ENCODE measurements at regions not wholly inside any gene's neighbourhood (a gene's known extent, or its start where the extent isn't known, plus 50 kb on each side); places are given as distances from the start of the nearest gene placed in this dataset.

- DNase-seq (ENCODE audit: low read depth, low spot score): no peak
These were observed 85.4 kb upstream of the RPS23 start for GRCh38 chr5:82363524-82363923.

- DNase-seq (ENCODE audit: low read depth, low spot score): no peak
These were observed 84.5 kb upstream of the RPS23 start for GRCh38 chr5:82362636-82363035.

GRCh38 chr5:82360022-82360421 lies 81.9 kb upstream of the RPS23 start:
- DNase-seq (ENCODE audit: low read depth, low spot score): no peak

GRCh38 chr5:82359272-82359671 lies 81.1 kb upstream of the RPS23 start:
- no peak for DNase-seq (ENCODE audit: low read depth, low spot score)

GRCh38 chr5:82358457-82358856 lies 80.3 kb upstream of the RPS23 start:
- no peak for DNase-seq (ENCODE audit: low read depth, low spot score)

- DNase-seq (ENCODE audit: low read depth, low spot score): peak; percentile 51
These were observed 78.9 kb upstream of the RPS23 start for GRCh38 chr5:82356808-82357671.

- no peak for DNase-seq (ENCODE audit: low read depth, low spot score)
These were observed 77.9 kb upstream of the RPS23 start for GRCh38 chr5:82356021-82356420.

GRCh38 chr5:82355496-82355895 lies 77.3 kb upstream of the RPS23 start:
- no peak for DNase-seq (ENCODE audit: low read depth, low spot score)

- DNase-seq (ENCODE audit: low read depth, low spot score): no peak
These were observed 76.9 kb upstream of the RPS23 start for GRCh38 chr5:82355053-82355452.

- no peak for DNase-seq (ENCODE audit: low read depth, low spot score)
These were observed 76.4 kb upstream of the RPS23 start for GRCh38 chr5:82354543-82354942.

- no peak for DNase-seq (ENCODE audit: low read depth, low spot score)
These were observed 75.4 kb upstream of the RPS23 start for GRCh38 chr5:82353522-82353921.

- DNase-seq (ENCODE audit: low read depth, low spot score): no peak
These were observed 74.1 kb upstream of the RPS23 start for GRCh38 chr5:82352146-82352791.

- no peak for DNase-seq (ENCODE audit: low read depth, low spot score)
These were observed 73.6 kb upstream of the RPS23 start for GRCh38 chr5:82351754-82352145.

- DNase-seq (ENCODE audit: low read depth, low spot score): no peak
These were observed 73.1 kb upstream of the RPS23 start for GRCh38 chr5:82351297-82351696.

- DNase-seq (ENCODE audit: low read depth, low spot score): peak; percentile 73
These were observed 71.5 kb upstream of the RPS23 start for GRCh38 chr5:82349652-82350051.

GRCh38 chr5:82348784-82349425 lies 70.8 kb upstream of the RPS23 start:
- no peak for DNase-seq (ENCODE audit: low read depth, low spot score)

GRCh38 chr5:82347201-82347865 lies 69.2 kb upstream of the RPS23 start:
- DNase-seq (ENCODE audit: low read depth, low spot score): peak; percentile 48

GRCh38 chr5:82346399-82347165 lies 68.4 kb upstream of the RPS23 start:
- no peak for DNase-seq (ENCODE audit: low read depth, low spot score)

GRCh38 chr5:82345108-82345507 lies 67.0 kb upstream of the RPS23 start:
- no peak for DNase-seq (ENCODE audit: low read depth, low spot score)

GRCh38 chr5:82341325-82341724 lies 63.2 kb upstream of the RPS23 start:
- no peak for DNase-seq (ENCODE audit: low read depth, low spot score)

- no peak for DNase-seq (ENCODE audit: low read depth, low spot score)
These were observed 62.6 kb upstream of the RPS23 start for GRCh38 chr5:82340799-82341198.
